ENCODE measurements at regions not wholly inside any gene's neighbourhood (a gene's known extent, or its start where the extent isn't known, plus 50 kb on each side); places are given as distances from the start of the nearest gene placed in this dataset.
"Not testable (repeated sequence)": the region's sequence is repeated elsewhere in the genome, so short reads cannot be mapped to it uniquely, and the experiment has no call there.

- Mint-ChIP-seq H3K4me1 (ENCODE audit: low read depth) (no peaks in the 10 kb centered on the region), H3K4me3 (no peak overlapping the region), H3K27me3 (no peaks in the 10 kb centered on the region), H3K36me3 (ENCODE audit: low read depth) (no peaks in the 10 kb centered on the region), H3K27ac (no peak overlapping the region), H3K9me3 (peaks cover 32% of the 10 kb centered on the region)
- intact Hi-C loops (cut with micrococcal nuclease), result no loop called here
These were observed 154.3 kb downstream of the RMST start for GRCh38 chr12:97616946-97617345.

- Mint-ChIP-seq H3K4me1 (ENCODE audit: low read depth) (no peaks in the 10 kb centered on the region), H3K27ac (no peak overlapping the region), H3K36me3 (ENCODE audit: low read depth) (no peaks in the 10 kb centered on the region), H3K9me3 (no peaks in the 10 kb centered on the region), H3K27me3 (no peaks in the 10 kb centered on the region), H3K4me3 (no peak overlapping the region)
- intact Hi-C loops (cut with micrococcal nuclease), result no loop called here
These were observed 166.4 kb downstream of the RMST start for GRCh38 chr12:97628962-97629361.

- Mint-ChIP-seq H3K36me3 (ENCODE audit: low read depth) (no peaks in the 10 kb centered on the region), H3K4me1 (ENCODE audit: low read depth) (no peaks in the 10 kb centered on the region), H3K27me3 (no peaks in the 10 kb centered on the region), H3K4me3 (no peak overlapping the region), H3K9me3 (no peaks in the 10 kb centered on the region), H3K27ac (no peak overlapping the region)
- intact Hi-C loops (cut with micrococcal nuclease), result no loop called here
These were observed 166.8 kb downstream of the RMST start for GRCh38 chr12:97629382-97629781.

GRCh38 chr12:97630356-97630755 is 167.8 kb downstream of the RMST start:
- no peak overlapping the region for H3K27ac Mint-ChIP-seq
- no peak overlapping the region for H3K4me3 Mint-ChIP-seq
- intact Hi-C loops (cut with micrococcal nuclease), result no loop called here
- peaks cover 6% of the 10 kb centered on the region for H3K9me3 Mint-ChIP-seq
- no peaks in the 10 kb centered on the region for H3K27me3 Mint-ChIP-seq
- no peaks in the 10 kb centered on the region for H3K4me1 Mint-ChIP-seq (ENCODE audit: low read depth)
- H3K36me3 Mint-ChIP-seq (ENCODE audit: low read depth), result no peaks in the 10 kb centered on the region

DNA sequence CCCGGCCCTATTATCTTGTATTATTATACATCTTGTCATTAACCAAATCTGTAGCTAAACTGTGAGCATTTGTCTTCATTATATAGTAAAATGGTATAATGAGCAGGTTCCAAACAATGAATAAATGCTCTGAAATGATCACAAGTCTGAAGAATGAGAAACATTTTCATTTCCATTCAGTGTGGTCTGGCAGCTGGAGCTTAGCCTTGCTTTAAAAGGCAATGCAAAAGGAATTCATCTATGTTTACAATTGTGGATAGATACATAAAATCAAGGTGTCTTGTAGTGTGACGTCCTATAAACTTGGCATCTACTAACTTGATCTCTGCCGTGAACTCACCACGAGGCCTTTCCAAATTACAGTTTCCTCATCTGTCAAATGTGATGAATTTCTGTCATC is 168.3 kb downstream of the RMST start:
- intact Hi-C loops (cut with micrococcal nuclease), result no loop called here
- no peak overlapping the region for H3K27ac Mint-ChIP-seq
- no peaks in the 10 kb centered on the region for H3K36me3 Mint-ChIP-seq (ENCODE audit: low read depth)
- H3K9me3 Mint-ChIP-seq, result peaks cover 11% of the 10 kb centered on the region
- no peak overlapping the region for H3K4me3 Mint-ChIP-seq
- H3K27me3 Mint-ChIP-seq, result no peaks in the 10 kb centered on the region
- no peaks in the 10 kb centered on the region for H3K4me1 Mint-ChIP-seq (ENCODE audit: low read depth)

- Mint-ChIP-seq H3K9me3 (peaks cover 14% of the 10 kb centered on the region), H3K4me1 (ENCODE audit: low read depth) (no peaks in the 10 kb centered on the region), H3K27ac (no peak overlapping the region), H3K4me3 (no peak overlapping the region), H3K27me3 (no peaks in the 10 kb centered on the region), H3K36me3 (ENCODE audit: low read depth) (no peaks in the 10 kb centered on the region)
- intact Hi-C loops (cut with micrococcal nuclease), result no loop called here
These were observed 175.2 kb downstream of the RMST start for GRCh38 chr12:97637770-97638169.

DNA sequence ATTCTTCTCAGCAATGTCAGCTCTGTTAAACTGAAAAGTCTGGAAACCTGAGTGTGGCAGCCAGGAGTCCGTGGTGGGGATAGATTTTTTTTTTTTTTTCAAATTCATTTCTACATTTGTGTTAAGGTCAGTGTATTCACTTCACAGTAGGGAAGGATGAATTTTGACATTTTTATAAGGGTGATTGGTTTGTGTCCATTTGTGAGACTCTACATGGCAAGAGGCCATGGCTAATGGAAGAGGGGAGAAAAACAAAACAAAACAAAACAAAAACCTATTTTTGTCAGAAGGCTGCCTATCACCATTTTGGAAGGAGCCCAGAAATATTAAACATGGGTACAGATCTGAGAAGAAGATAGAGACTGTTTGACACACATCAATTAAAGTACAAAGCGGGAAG is 176.1 kb downstream of the RMST start:
- no peaks in the 10 kb centered on the region for H3K27me3 Mint-ChIP-seq
- H3K4me3 Mint-ChIP-seq, result no peak overlapping the region
- H3K36me3 Mint-ChIP-seq (ENCODE audit: low read depth), result no peaks in the 10 kb centered on the region
- H3K4me1 Mint-ChIP-seq (ENCODE audit: low read depth), result no peaks in the 10 kb centered on the region
- no peak overlapping the region for H3K27ac Mint-ChIP-seq
- intact Hi-C loops (cut with micrococcal nuclease), result no loop called here
- H3K9me3 Mint-ChIP-seq, result peaks cover 14% of the 10 kb centered on the region

DNA sequence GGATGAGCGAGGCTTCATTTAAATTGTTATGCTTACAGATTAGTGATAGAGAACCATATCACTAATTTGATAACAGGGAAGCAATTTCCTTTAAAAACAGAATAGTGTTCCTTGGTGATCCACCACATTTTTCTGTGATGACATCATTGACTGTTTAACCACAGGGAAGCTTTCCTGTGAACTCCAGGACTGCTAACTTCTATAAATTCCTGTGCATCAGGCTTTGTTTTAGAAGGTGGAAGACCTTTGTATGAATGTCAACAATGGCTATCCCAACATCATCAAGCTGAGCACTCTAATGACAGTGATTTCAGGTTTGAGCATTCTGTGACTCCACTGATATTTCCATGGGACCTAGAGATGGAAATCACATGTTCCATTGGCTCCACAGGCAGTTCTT is 177.1 kb downstream of the RMST start:
- Mint-ChIP-seq H3K36me3 (ENCODE audit: low read depth) (no peaks in the 10 kb centered on the region), H3K27me3 (no peaks in the 10 kb centered on the region), H3K9me3 (peaks cover 14% of the 10 kb centered on the region), H3K4me1 (ENCODE audit: low read depth) (no peaks in the 10 kb centered on the region), H3K4me3 (no peak overlapping the region), H3K27ac (no peak overlapping the region)
- intact Hi-C loops (cut with micrococcal nuclease), result no loop called here

GRCh38 chr12:97640826-97641225 is 178.2 kb downstream of the RMST start:
- H3K36me3 Mint-ChIP-seq (ENCODE audit: low read depth), result no peaks in the 10 kb centered on the region
- intact Hi-C loops (cut with micrococcal nuclease), result no loop called here
- H3K9me3 Mint-ChIP-seq, result peaks cover 3% of the 10 kb centered on the region
- no peak overlapping the region for H3K4me3 Mint-ChIP-seq
- H3K4me1 Mint-ChIP-seq (ENCODE audit: low read depth), result no peaks in the 10 kb centered on the region
- no peak overlapping the region for H3K27ac Mint-ChIP-seq
- no peaks in the 10 kb centered on the region for H3K27me3 Mint-ChIP-seq

GRCh38 chr12:97642911-97643310 is 180.3 kb downstream of the RMST start:
- Mint-ChIP-seq H3K4me3 (no peak overlapping the region), H3K36me3 (ENCODE audit: low read depth) (no peaks in the 10 kb centered on the region), H3K27me3 (no peaks in the 10 kb centered on the region), H3K4me1 (ENCODE audit: low read depth) (no peaks in the 10 kb centered on the region), H3K9me3 (no peaks in the 10 kb centered on the region), H3K27ac (no peak overlapping the region)
- intact Hi-C loops (cut with micrococcal nuclease), result no loop called here

GRCh38 chr12:97643924-97644323 is 181.3 kb downstream of the RMST start:
- Mint-ChIP-seq H3K36me3 (ENCODE audit: low read depth) (no peaks in the 10 kb centered on the region), H3K27me3 (no peaks in the 10 kb centered on the region), H3K4me3 (no peak overlapping the region), H3K4me1 (ENCODE audit: low read depth) (no peaks in the 10 kb centered on the region), H3K27ac (no peak overlapping the region), H3K9me3 (no peaks in the 10 kb centered on the region)
- intact Hi-C loops (cut with micrococcal nuclease), result no loop called here

GRCh38 chr12:97645726-97646125 is 183.1 kb downstream of the RMST start:
- intact Hi-C loops (cut with micrococcal nuclease), result no loop called here
- H3K9me3 Mint-ChIP-seq, result no peaks in the 10 kb centered on the region
- H3K27me3 Mint-ChIP-seq, result no peaks in the 10 kb centered on the region
- no peaks in the 10 kb centered on the region for H3K36me3 Mint-ChIP-seq (ENCODE audit: low read depth)
- no peak overlapping the region for H3K27ac Mint-ChIP-seq
- H3K4me3 Mint-ChIP-seq, result no peak overlapping the region
- no peaks in the 10 kb centered on the region for H3K4me1 Mint-ChIP-seq (ENCODE audit: low read depth)

DNA sequence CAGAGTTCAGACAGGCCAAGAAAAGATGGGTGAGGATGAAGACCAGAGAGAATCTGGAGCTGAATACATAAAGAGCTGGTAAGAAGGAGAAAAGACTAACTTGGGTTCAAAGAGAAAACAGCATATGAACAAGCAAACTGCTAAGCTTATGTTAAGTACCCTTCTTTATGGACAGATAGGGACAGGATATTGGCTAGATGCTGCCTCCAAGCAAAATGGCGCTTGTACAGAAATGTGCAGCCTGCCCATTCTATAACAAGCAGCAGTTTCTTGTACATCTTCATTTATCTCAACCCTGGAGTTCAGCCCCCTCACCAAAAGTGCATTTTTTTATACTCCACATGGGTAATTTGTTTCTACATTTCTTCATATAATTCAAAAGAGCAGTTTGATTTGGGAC is 184.5 kb downstream of the RMST start:
- no peaks in the 10 kb centered on the region for H3K9me3 Mint-ChIP-seq
- H3K27ac Mint-ChIP-seq, result no peak overlapping the region
- no peaks in the 10 kb centered on the region for H3K27me3 Mint-ChIP-seq
- intact Hi-C loops (cut with micrococcal nuclease), result no loop called here
- no peaks in the 10 kb centered on the region for H3K4me1 Mint-ChIP-seq (ENCODE audit: low read depth)
- no peak overlapping the region for H3K4me3 Mint-ChIP-seq
- H3K36me3 Mint-ChIP-seq (ENCODE audit: low read depth), result no peaks in the 10 kb centered on the region

DNA sequence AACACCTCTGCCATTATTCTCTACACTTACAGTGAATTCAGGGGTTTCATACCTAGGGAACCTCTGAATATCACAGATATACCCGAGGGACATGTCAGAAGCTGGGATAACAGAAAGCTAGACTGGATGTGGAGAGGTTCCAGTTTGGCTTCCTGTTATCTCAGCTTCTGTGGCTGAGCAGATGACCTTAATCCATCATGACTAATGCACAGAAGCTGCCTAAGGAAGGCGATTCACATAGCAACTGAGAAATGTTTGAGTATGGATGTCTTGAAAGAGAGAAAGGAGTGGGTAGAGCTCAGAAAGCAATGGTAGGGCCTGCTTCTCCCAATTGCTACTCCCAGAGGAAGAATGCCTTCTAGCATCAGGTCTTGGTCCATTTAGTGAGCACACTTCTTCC is 187.6 kb downstream of the RMST start:
- Mint-ChIP-seq H3K9me3 (peaks cover 9% of the 10 kb centered on the region), H3K27ac (no peak overlapping the region), H3K4me3 (no peak overlapping the region), H3K27me3 (no peaks in the 10 kb centered on the region), H3K36me3 (ENCODE audit: low read depth) (no peaks in the 10 kb centered on the region), H3K4me1 (ENCODE audit: low read depth) (no peaks in the 10 kb centered on the region)
- intact Hi-C loops (cut with micrococcal nuclease), result no loop called here

GRCh38 chr12:97656548-97656947 is 193.9 kb downstream of the RMST start:
- H3K36me3 Mint-ChIP-seq (ENCODE audit: low read depth); H3K4me3 Mint-ChIP-seq; H3K27me3 Mint-ChIP-seq: not testable (repeated sequence)

More at GRCh38 chr12:97656548-97656947, 193.9 kb downstream of the RMST start:
- H3K9me3 Mint-ChIP-seq, result peaks cover 34% of the 10 kb centered on the region
- H3K27ac Mint-ChIP-seq; H3K4me1 Mint-ChIP-seq (ENCODE audit: low read depth); intact Hi-C loops (cut with micrococcal nuclease): not testable (repeated sequence)

Data from dendritic cell treated with granulocyte-macrophage colony-stimulating factor and Interleukin-4, amounts not matched to agents 40 ng/mL and 50 ng/mL, for 4 days (primary cell).